ENCODE measurements at regions not wholly inside any gene's neighbourhood (a gene's known extent, or its start where the extent isn't known, plus 50 kb on each side); places are given as distances from the start of the nearest gene placed in this dataset.

GRCh38 chr14:53767566-53767965, 189.1 kb downstream of the BMP4 start (continued):
- TF ChIP-seq ZNF462 (CRISPR knock-in tag; IDR thresholded peaks at IDR 0.05), result no peak
- no peak for TF ChIP-seq NANOG (IDR thresholded peaks at IDR 0.05; ENCODE audit: borderline replicate concordance)
- TF ChIP-seq CTCF (conservative IDR thresholded peaks at IDR 0.05; ENCODE audit: low read depth in 2 of 2), result no peak
- TF ChIP-seq ZNF114 (CRISPR knock-in tag; IDR thresholded peaks at IDR 0.05), result no peak
- TF ChIP-seq POLR2AphosphoS5 (IDR thresholded peaks at IDR 0.05; ENCODE audit: low read depth), result no peak

- H3K36me3 Mint-ChIP-seq (ENCODE audit: low read depth), result no peaks in the 10 kb centered on the region
- Histone ChIP-seq H3K27me3 (ENCODE audit: insufficient read depth) (no peaks in the 10 kb centered on the region), H3K79me2 (replicated peaks; ENCODE audit: insufficient read depth) (no peaks in the 10 kb centered on the region), H4K20me1 (replicated peaks; ENCODE audit: insufficient read depth) (no peaks in the 10 kb centered on the region), H3K4me2 (no peak overlapping the region), H3K27ac (ENCODE audit: low read depth) (no peak overlapping the region), H3K36me3 (ENCODE audit: insufficient read depth) (no peaks in the 10 kb centered on the region), H3F3A (replicated peaks; ENCODE audit: low read depth) (no peaks in the 10 kb centered on the region), H2AFZ (no peak overlapping the region), H3K4me3 (no peak overlapping the region), H3K4me1 (ENCODE audit: insufficient read depth) (no peaks in the 10 kb centered on the region), H3K9me2 (ENCODE audit: insufficient read depth) (no peaks in the 10 kb centered on the region)
- H3K27me3 Mint-ChIP-seq (ENCODE audit: insufficient read depth, low read depth, poor library complexity), result no peaks in the 10 kb centered on the region
- H3K4me1 Mint-ChIP-seq, result peaks cover 2% of the 10 kb centered on the region; the same call in 1 of the 3 replicates
- ATAC-seq (no peak), DNase-seq (ENCODE audit: low spot score) (no peak)
- no peak overlapping the region for H3K4me3 Mint-ChIP-seq
- no peaks in the 10 kb centered on the region; the same call in 2 of the 3 replicates for H3K9me3 Mint-ChIP-seq
- H3K27ac Mint-ChIP-seq, result no peak overlapping the region
- TF ChIP-seq ZNF114 (CRISPR knock-in tag; IDR thresholded peaks at IDR 0.05) (no peak), REST (IDR thresholded peaks at IDR 0.05; ENCODE audit: unreplicated experiment) (no peak), EZH2phosphoT487 (IDR thresholded peaks at IDR 0.05; ENCODE audit: unreplicated experiment) (no peak), NANOG (IDR thresholded peaks at IDR 0.05; ENCODE audit: borderline replicate concordance) (no peak), POLR2AphosphoS5 (IDR thresholded peaks at IDR 0.05; ENCODE audit: low read depth) (no peak)
Observed at GRCh38 chr14:53766601-53767000, 190.0 kb downstream of the BMP4 start.

Data from GM23338 (cell line).